ENCODE measurements at regions not wholly inside any gene's neighbourhood (a gene's known extent, or its start where the extent isn't known, plus 50 kb on each side); places are given as distances from the start of the nearest gene placed in this dataset.

DNA sequence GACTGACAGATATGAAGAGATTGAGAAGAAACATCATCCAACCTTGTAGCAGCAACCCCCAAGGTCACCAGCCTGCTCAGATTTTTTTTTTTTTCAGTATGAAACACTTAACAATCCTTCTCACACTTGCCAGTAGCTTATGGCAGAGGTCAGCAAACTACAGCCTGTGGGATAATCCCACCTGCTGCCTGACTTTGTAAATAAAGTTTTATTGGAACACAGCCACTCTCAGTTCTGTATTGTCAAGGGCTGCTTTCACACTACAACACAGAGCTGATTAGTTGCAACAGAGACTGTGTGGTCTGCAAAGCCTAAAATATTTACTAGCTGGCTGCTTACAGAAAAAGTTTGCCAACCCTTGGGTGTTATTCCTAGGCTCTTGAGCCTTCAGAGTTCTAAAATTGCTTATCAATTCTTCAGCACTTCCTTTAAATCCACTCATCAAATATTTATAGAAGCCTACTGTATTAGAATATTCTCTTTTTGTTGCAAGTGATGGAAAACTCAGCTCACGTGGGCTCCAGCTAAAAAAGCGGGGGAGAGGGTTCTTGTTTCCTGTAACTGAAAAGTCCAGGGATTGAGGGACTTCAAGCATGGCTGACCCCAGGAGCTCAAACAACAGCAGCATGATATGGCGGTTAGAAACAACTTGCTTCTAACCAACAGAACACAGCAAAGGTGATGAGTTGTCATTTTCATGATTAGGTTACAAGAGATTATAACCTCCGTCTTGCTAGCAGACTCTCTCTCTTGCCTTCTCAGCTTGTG is 246.1 kb downstream of the SHQ1 start:
- no peak for TF ChIP-seq CTCF (IDR thresholded peaks at IDR 0.05 in 4 of 5, conservative IDR thresholded peaks at IDR 0.05 in 1 of 5)
- no peak for TF ChIP-seq POLR2A (IDR thresholded peaks at IDR 0.05)

Measured in gastrocnemius medialis (tissue), 4 donors.